ENCODE measurements at regions not wholly inside any gene's neighbourhood (a gene's known extent, or its start where the extent isn't known, plus 50 kb on each side); places are given as distances from the start of the nearest gene placed in this dataset.
"Not testable (repeated sequence)": the region's sequence is repeated elsewhere in the genome, so short reads cannot be mapped to it uniquely, and the experiment has no call there.

- DNase-seq (ENCODE audit: low spot score): no peak
- TF ChIP-seq CTCF (IDR thresholded peaks at IDR 0.05; ENCODE audit: extremely low read depth, insufficient read depth, missing control alignments): no peak
- in situ Hi-C loops (cut with MboI; ENCODE audit: low pct_unique_long_range_greater_than_20kb, low sequenced_read_pairs, unreplicated experiment): loop anchor here (25.0 kb wide), 1 partner anchor 466 kb away; no protein-coding TSS in a partner anchor
These were observed 245.7 kb upstream of the MDGA2 start for GRCh38 chr14:47921133-47921532.

GRCh38 chr14:47919997-47920396 lies 244.6 kb upstream of the MDGA2 start:
- no peak for DNase-seq (ENCODE audit: low spot score)
- TF ChIP-seq CTCF (IDR thresholded peaks at IDR 0.05; ENCODE audit: extremely low read depth, insufficient read depth, missing control alignments): no peak
- in situ Hi-C loops (cut with MboI; ENCODE audit: low pct_unique_long_range_greater_than_20kb, low sequenced_read_pairs, unreplicated experiment): loop anchor here (25.0 kb wide), 1 partner anchor 467 kb away; no protein-coding TSS in a partner anchor

DNA sequence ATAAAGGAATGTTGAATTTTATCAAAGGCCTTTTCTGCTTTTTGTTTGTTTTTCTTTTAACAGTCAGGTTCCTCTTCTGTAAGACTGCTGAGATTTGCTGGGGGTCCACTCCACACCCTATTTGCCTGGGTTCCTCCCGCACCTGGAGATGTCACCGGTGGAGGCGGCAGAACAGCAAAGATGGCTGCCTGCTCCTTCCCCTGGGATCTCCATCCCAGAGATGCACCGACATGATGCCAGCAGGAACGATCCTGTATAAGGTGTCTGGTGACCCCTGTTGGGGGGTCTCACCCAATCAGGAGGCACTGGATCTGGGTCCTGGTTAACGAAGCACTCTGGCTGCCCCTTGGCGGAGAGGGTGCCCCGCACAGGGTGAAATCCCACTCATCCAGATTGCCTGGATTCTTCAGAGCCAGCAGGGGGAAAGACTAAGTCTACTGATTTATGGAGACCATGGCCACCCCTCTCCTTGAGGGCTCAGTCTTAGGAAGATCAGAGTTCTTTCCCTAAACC lies 244.0 kb upstream of the MDGA2 start:
- in situ Hi-C loops (cut with MboI; ENCODE audit: low pct_unique_long_range_greater_than_20kb, low sequenced_read_pairs, unreplicated experiment): loop anchor here (25.0 kb wide), 1 partner anchor 468 kb away; no protein-coding TSS in a partner anchor
- no peak for TF ChIP-seq CTCF (IDR thresholded peaks at IDR 0.05; ENCODE audit: extremely low read depth, insufficient read depth, missing control alignments)
- DNase-seq (ENCODE audit: low spot score): no peak

DNA sequence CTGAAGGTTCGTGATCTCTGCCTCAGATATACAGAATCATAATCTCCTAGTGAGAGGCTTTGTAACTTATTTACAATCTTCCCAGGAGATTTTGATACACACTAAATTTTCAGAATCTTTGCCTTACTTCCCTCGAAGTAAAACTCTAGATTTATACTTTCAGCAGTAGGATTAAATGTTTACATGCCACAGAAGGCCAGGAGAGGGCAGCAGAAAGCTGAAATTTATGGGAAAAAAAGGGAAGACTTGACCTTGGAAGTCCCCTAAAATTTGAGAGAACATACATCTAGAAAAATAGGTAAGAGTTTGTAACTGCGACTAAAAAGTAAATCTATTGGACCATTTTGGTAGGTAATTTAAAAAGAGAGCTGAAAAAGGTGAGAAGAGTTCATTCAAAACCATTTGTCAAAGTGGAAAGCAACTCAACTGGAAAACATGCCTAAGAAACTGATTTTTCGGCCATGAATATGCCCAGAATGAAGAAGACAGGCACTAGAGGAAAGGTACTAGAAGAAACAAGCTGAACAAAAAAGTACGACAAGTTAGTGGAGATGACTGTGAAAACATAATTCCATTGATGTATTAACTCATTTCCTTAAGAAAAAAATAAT lies 242.0 kb upstream of the MDGA2 start:
- in situ Hi-C loops (cut with MboI; ENCODE audit: low pct_unique_long_range_greater_than_20kb, low sequenced_read_pairs, unreplicated experiment): loop anchor here (25.0 kb wide), 1 partner anchor 470 kb away; no protein-coding TSS in a partner anchor
- TF ChIP-seq CTCF (IDR thresholded peaks at IDR 0.05; ENCODE audit: extremely low read depth, insufficient read depth, missing control alignments): peak; percentile 66
- peak; percentile 8 for DNase-seq (ENCODE audit: low spot score)

DNA sequence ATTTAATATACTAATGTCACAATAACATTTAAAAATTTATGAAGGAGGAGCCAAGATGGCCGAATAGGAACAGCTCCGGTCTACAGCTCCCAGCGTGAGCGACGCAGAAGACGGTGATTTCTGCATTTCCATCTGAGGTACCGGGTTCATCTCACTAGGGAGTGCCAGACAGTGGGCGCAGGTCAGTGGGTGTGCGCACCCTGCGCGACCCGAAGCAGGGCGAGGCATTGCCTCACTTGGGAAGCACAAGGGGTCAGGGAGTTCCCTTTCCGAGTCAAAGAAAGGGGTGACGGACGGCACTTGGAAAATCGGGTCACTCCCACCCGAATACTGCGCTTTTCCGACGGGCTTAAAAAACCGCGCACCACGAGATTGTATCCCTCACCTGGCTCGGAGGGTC lies 225.7 kb upstream of the MDGA2 start:
- DNase-seq (ENCODE audit: low spot score): not testable (repeated sequence)
- in situ Hi-C loops (cut with MboI; ENCODE audit: low pct_unique_long_range_greater_than_20kb, low sequenced_read_pairs, unreplicated experiment): loop anchor here (25.0 kb wide), 1 partner anchor 486 kb away; no protein-coding TSS in a partner anchor

DNA sequence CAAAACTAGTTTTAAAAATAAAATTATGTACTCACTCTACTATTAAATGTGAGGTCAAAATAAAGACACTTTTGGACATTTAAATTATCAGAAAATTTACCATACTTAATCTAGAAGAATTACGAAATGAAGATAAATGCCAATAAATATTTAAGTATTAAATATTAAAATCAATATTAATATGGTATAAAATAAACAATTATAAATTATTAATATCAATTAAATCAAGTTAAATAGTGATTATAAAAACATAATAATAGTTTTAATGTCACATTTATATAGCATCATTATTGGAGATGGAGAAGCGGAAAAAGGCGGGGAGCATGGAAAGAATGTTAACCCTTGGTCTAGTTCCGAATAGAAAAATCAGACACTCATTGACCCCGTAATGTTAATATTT lies 224.3 kb upstream of the MDGA2 start:
- no peak for DNase-seq (ENCODE audit: low spot score)
- in situ Hi-C loops (cut with MboI; ENCODE audit: low pct_unique_long_range_greater_than_20kb, low sequenced_read_pairs, unreplicated experiment): loop anchor here (25.0 kb wide), 1 partner anchor 488 kb away; no protein-coding TSS in a partner anchor
- TF ChIP-seq CTCF (IDR thresholded peaks at IDR 0.05; ENCODE audit: extremely low read depth, insufficient read depth, missing control alignments): no peak

GRCh38 chr14:47874350-47874749 lies 198.9 kb upstream of the MDGA2 start:
- DNase-seq (ENCODE audit: low spot score): no peak
- no peak for TF ChIP-seq CTCF (IDR thresholded peaks at IDR 0.05; ENCODE audit: extremely low read depth, insufficient read depth, missing control alignments)
- in situ Hi-C loops (cut with MboI; ENCODE audit: low pct_unique_long_range_greater_than_20kb, low sequenced_read_pairs, unreplicated experiment): no loop called here
